ENCODE measurements at regions not wholly inside any gene's neighbourhood (a gene's known extent, or its start where the extent isn't known, plus 50 kb on each side); places are given as distances from the start of the nearest gene placed in this dataset.

DNA sequence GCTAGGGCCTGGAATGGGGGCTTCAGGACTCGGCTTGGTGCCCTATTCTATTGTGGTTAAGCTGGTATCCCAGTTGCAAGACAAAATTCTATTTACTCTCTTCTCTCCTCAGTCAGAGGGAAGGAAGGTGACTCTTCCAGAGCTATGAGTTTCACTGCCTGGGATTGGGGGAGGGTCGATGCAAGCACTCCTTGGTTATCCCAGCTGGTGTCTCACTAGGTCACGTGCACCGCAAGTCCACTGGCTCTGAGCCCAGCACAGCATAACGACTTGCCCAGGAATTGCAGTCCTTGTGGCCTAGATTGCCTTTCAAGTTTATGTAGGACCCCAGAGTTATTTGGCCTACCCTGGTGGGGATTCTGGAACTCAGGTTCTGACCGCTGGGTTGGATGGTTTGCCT, 958.8 kb downstream of the IGSF11 start:
- no peaks in the 10 kb centered on the region for H3K9me3 ChIP-seq (ENCODE audit: control insufficient read depth, low read length)
- no peak overlapping the region for H3K9ac ChIP-seq (ENCODE audit: low read length)
- no peaks in the 10 kb centered on the region for H3K4me1 ChIP-seq (ENCODE audit: control insufficient read depth, insufficient read depth, low read length)
- no peak overlapping the region for H3K4me3 ChIP-seq (ENCODE audit: low read length)
- no peaks in the 10 kb centered on the region for H3K36me3 ChIP-seq (ENCODE audit: control insufficient read depth, insufficient read depth, low read length)
- no peaks in the 10 kb centered on the region for H3K27me3 ChIP-seq (ENCODE audit: control insufficient read depth, insufficient read depth, low read length)

DNA sequence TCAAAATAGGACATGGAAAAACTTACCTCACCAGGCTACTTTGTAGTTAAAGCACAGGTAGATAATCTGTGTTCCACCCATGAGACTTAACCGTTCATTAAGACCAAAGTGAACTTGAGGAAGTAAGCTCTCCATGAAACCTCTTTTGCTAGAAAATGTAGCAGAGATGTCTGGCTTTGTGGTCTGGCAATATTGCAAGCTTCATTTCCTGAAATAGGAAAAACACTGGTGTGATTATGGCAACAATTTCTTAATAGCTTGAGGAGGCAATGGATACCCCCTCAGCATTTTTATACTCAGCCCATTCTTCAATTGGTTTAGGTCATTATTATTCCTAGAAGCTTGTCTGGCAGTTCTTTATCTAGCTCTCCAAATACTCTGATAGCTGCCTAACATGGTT, 957.3 kb downstream of the IGSF11 start:
- no peaks in the 10 kb centered on the region for H3K27me3 ChIP-seq (ENCODE audit: control insufficient read depth, insufficient read depth, low read length)
- H3K9me3 ChIP-seq (ENCODE audit: control insufficient read depth, low read length), result no peaks in the 10 kb centered on the region
- no peak overlapping the region for H3K9ac ChIP-seq (ENCODE audit: low read length)
- no peaks in the 10 kb centered on the region for H3K36me3 ChIP-seq (ENCODE audit: control insufficient read depth, insufficient read depth, low read length)
- H3K4me3 ChIP-seq (ENCODE audit: low read length), result no peak overlapping the region
- H3K4me1 ChIP-seq (ENCODE audit: control insufficient read depth, insufficient read depth, low read length), result no peaks in the 10 kb centered on the region

DNA sequence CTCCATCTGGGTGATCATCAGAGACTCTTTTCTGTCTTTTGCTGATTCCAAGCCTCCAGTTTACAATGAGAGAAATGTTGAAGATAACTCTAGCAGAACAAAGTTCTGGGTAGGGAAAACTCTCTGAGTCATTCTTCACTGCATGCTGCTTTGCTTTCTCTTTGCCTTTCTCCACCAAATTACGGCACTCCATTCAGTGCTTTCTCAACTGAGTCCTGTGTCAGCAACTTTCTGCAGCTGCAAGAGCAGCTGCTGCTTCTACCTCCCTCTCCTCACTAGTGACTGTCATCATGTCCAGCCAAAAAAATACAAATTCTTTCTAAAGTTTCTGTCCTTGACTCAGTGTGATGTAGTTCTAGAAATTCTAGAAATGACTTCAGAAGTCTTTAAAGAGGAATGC, 953.8 kb downstream of the IGSF11 start:
- Histone ChIP-seq H3K36me3 (ENCODE audit: control insufficient read depth, insufficient read depth, low read length) (no peaks in the 10 kb centered on the region), H3K9me3 (ENCODE audit: control insufficient read depth, low read length) (no peaks in the 10 kb centered on the region), H3K9ac (ENCODE audit: low read length) (no peak overlapping the region), H3K4me1 (ENCODE audit: control insufficient read depth, insufficient read depth, low read length) (no peaks in the 10 kb centered on the region), H3K27me3 (ENCODE audit: control insufficient read depth, insufficient read depth, low read length) (no peaks in the 10 kb centered on the region), H3K4me3 (ENCODE audit: low read length) (no peak overlapping the region)

DNA sequence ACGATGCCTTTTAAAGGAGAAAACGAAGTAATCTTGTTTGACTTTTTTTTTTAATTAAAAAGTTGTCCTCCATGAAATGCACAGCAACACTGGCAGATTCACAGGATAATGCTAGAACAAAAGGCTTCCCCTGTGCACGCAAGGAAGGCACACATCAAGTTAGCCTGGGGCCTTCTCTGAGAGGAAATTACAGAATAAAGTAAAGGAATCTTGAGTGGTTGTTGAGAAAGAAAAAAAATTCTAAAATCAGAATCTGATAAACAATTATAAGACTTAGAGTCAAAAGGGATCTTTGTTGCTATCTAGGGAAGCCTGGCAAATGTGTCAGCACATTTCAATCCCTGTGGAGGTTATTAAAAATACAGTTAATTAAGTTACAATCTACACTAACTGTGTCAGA, 946.0 kb downstream of the IGSF11 start:
- no peaks in the 10 kb centered on the region for H3K9me3 ChIP-seq (ENCODE audit: control insufficient read depth, low read length)

DNA sequence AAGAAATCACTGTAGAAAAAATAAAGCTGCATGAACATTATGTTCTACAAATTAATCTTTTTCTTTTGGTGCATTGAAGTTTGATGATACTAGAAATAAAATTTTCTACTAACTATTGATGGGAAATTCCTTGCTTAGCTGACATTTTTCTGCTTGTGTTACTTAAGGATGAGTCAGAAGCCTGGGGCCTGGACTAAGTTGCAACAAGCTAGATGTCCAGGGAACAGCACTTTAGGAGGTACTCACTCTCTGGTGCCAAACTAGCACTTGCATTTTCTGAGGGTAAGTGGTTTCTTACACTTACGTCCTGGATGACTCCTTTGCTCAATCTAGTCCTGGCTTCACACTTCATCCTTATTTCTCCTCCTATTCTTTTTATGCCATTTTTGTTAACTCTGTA, 945.1 kb downstream of the IGSF11 start:
- no peaks in the 10 kb centered on the region for H3K9me3 ChIP-seq (ENCODE audit: control insufficient read depth, low read length)
- H3K9ac ChIP-seq (ENCODE audit: low read length), result no peak overlapping the region
- no peaks in the 10 kb centered on the region for H3K36me3 ChIP-seq (ENCODE audit: control insufficient read depth, insufficient read depth, low read length)
- no peaks in the 10 kb centered on the region for H3K27me3 ChIP-seq (ENCODE audit: control insufficient read depth, insufficient read depth, low read length)
- H3K4me3 ChIP-seq (ENCODE audit: low read length), result no peak overlapping the region
- H3K4me1 ChIP-seq (ENCODE audit: control insufficient read depth, insufficient read depth, low read length), result no peaks in the 10 kb centered on the region

More for the DNA sequence above, 946.0 kb downstream of the IGSF11 start:
- no peak overlapping the region for H3K9ac ChIP-seq (ENCODE audit: low read length)
- H3K27me3 ChIP-seq (ENCODE audit: control insufficient read depth, insufficient read depth, low read length), result no peaks in the 10 kb centered on the region
- H3K4me3 ChIP-seq (ENCODE audit: low read length), result no peak overlapping the region
- H3K36me3 ChIP-seq (ENCODE audit: control insufficient read depth, insufficient read depth, low read length), result no peaks in the 10 kb centered on the region
- H3K4me1 ChIP-seq (ENCODE audit: control insufficient read depth, insufficient read depth, low read length), result no peaks in the 10 kb centered on the region

DNA sequence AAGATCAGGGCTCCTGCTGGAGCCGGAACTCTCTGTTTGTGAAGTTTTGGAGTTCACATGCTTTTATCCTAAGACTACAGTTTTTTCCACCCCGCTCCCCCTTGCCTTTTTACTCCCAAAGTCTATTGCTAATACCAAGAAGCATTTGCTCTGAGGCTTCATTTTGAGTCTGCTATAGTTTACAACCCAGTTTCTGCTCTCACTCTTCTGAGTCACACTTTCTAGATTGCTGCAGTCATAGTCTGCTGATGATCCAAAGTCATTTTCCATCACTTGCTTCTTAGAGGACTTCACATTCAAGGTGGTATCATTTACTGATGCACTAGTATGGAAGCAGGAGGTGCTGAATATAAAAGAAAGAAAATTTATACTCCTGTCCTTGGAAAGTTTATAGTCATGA, 937.4 kb downstream of the IGSF11 start:
- no peaks in the 10 kb centered on the region for H3K27me3 ChIP-seq (ENCODE audit: control insufficient read depth, insufficient read depth, low read length)
- no peaks in the 10 kb centered on the region for H3K4me1 ChIP-seq (ENCODE audit: control insufficient read depth, insufficient read depth, low read length)
- H3K4me3 ChIP-seq (ENCODE audit: low read length), result no peak overlapping the region
- no peaks in the 10 kb centered on the region for H3K9me3 ChIP-seq (ENCODE audit: control insufficient read depth, low read length)
- no peaks in the 10 kb centered on the region for H3K36me3 ChIP-seq (ENCODE audit: control insufficient read depth, insufficient read depth, low read length)
- no peak overlapping the region for H3K9ac ChIP-seq (ENCODE audit: low read length)

DNA sequence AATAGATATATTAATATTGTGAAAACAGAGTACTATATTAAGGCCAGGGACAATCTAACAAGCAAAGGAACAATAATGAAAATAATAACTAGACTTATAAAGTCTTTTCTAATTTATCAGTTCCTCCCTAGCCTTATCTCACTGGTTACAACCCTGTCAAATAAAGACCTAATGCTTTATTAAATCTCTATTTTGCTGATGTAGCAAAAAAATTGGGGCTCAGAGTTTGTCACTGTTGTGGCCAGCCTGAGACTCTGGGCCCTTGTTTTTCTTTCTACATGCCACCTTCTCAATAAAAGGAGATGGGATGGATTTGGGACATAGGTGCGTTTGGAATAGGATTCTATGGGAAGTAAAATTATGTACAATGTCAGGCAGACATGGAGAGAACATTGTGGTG, 937.0 kb downstream of the IGSF11 start:
- no peaks in the 10 kb centered on the region for H3K27me3 ChIP-seq (ENCODE audit: control insufficient read depth, insufficient read depth, low read length)
- no peaks in the 10 kb centered on the region for H3K36me3 ChIP-seq (ENCODE audit: control insufficient read depth, insufficient read depth, low read length)
- no peaks in the 10 kb centered on the region for H3K9me3 ChIP-seq (ENCODE audit: control insufficient read depth, low read length)
- H3K4me3 ChIP-seq (ENCODE audit: low read length), result no peak overlapping the region
- H3K9ac ChIP-seq (ENCODE audit: low read length), result no peak overlapping the region
- H3K4me1 ChIP-seq (ENCODE audit: control insufficient read depth, insufficient read depth, low read length), result no peaks in the 10 kb centered on the region

DNA sequence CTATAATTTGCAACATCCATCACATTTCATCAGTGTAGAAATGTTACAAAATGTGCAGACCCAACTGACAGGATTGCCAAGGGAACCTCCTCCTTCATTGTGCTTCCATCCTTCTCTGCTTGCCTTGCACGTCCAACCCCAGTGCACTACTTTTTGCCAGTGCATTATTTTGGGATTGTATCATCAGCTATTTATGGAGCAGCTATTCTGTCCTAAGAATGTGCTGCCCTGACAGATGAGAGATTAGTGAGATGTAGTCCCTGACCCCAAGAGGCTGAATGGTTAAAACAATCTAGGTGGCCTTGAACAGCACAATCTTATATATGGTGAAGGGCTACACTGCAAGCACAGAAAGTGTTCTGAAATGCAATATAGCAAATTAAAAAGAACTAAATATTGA, 935.8 kb downstream of the IGSF11 start:
- Histone ChIP-seq H3K9ac (ENCODE audit: low read length) (no peak overlapping the region), H3K36me3 (ENCODE audit: control insufficient read depth, insufficient read depth, low read length) (no peaks in the 10 kb centered on the region), H3K9me3 (ENCODE audit: control insufficient read depth, low read length) (no peaks in the 10 kb centered on the region), H3K4me1 (ENCODE audit: control insufficient read depth, insufficient read depth, low read length) (no peaks in the 10 kb centered on the region), H3K27me3 (ENCODE audit: control insufficient read depth, insufficient read depth, low read length) (no peaks in the 10 kb centered on the region), H3K4me3 (ENCODE audit: low read length) (no peak overlapping the region)

DNA sequence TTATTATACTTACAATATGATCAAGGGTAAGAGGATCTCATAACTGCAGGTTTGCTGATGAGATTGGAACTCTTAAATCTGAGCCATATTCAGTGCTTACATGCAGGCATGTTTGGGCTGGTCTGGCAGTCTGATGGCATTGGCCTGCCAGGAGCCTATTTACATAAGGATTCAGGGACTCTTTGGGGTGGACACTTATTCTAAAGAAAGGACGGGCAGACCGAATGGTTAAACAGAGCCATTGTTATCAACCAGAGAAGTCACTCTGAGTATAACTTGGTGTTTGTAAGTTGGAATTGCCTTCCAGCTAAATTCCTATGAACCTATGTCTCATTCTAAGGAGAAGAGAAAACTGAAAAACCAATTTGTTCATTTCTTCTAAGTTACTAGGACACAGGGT, 932.8 kb downstream of the IGSF11 start:
- Histone ChIP-seq H3K27me3 (ENCODE audit: control insufficient read depth, insufficient read depth, low read length) (no peaks in the 10 kb centered on the region), H3K36me3 (ENCODE audit: control insufficient read depth, insufficient read depth, low read length) (no peaks in the 10 kb centered on the region), H3K4me1 (ENCODE audit: control insufficient read depth, insufficient read depth, low read length) (no peaks in the 10 kb centered on the region), H3K4me3 (ENCODE audit: low read length) (no peak overlapping the region), H3K9ac (ENCODE audit: low read length) (no peak overlapping the region), H3K9me3 (ENCODE audit: control insufficient read depth, low read length) (no peaks in the 10 kb centered on the region)

DNA sequence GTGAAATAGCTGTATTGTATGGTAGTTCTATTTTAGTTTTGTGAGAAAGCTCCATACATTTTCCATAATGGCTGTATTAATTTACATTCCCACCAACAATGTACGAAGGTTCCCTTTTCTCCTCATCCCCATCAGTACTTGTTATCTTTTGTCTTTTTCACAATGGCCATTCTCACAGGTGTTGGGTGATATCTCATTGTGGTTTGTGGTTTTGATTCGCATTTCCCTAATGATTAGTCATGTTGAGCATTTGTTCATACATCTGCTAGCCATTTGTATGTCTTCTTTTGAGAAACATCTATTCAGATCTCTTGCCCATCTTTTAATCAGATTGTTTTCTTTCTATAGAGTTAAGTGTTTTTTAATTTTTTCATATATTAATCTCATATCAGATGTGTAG, 931.9 kb downstream of the IGSF11 start:
- no peaks in the 10 kb centered on the region for H3K36me3 ChIP-seq (ENCODE audit: control insufficient read depth, insufficient read depth, low read length)
- no peak overlapping the region for H3K4me3 ChIP-seq (ENCODE audit: low read length)
- no peaks in the 10 kb centered on the region for H3K9me3 ChIP-seq (ENCODE audit: control insufficient read depth, low read length)
- H3K27me3 ChIP-seq (ENCODE audit: control insufficient read depth, insufficient read depth, low read length), result no peaks in the 10 kb centered on the region
- H3K4me1 ChIP-seq (ENCODE audit: control insufficient read depth, insufficient read depth, low read length), result no peaks in the 10 kb centered on the region
- no peak overlapping the region for H3K9ac ChIP-seq (ENCODE audit: low read length)

DNA sequence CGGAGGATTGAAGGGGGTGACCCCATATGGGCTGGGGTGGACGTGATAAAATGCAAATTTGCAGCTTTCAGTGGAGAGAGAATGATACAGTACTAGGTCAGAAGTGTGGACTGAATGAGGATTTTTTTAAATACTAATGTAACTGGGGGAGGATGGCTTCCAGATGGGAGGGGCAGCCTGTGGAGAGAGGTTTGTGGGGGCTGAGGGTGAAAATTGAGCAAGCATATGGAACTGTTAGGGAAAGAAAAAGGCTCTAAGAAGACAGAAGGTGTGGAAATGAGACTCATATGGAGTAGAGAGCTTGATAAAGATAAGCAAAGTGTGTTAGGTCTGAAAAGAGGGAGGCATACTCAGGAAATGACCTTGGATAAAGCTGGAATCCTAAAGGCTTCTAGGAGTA, 926.4 kb downstream of the IGSF11 start:
- H3K9me3 ChIP-seq (ENCODE audit: control insufficient read depth, low read length), result no peaks in the 10 kb centered on the region
- no peaks in the 10 kb centered on the region for H3K27me3 ChIP-seq (ENCODE audit: control insufficient read depth, insufficient read depth, low read length)
- no peaks in the 10 kb centered on the region for H3K4me1 ChIP-seq (ENCODE audit: control insufficient read depth, insufficient read depth, low read length)
- no peak overlapping the region for H3K9ac ChIP-seq (ENCODE audit: low read length)
- H3K36me3 ChIP-seq (ENCODE audit: control insufficient read depth, insufficient read depth, low read length), result no peaks in the 10 kb centered on the region
- H3K4me3 ChIP-seq (ENCODE audit: low read length), result no peak overlapping the region

DNA sequence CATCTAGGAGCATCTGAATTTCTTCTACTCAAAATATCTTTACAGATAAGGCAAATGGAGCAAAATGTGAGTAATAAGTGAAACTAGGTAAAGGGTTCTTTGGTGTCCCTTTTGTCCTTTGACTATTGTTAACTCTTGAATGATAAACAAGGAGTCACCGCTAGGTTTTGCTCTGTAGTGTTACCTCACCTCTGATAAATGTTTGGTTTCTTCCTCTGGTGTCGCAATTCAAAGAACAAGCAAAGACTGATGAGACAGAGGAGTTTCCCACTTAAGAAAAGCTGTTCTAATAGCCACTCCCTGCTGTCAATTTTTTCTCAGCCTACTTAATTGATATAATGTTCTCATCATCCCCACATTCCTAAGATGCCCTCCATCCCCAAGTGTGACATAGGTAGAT, 925.9 kb downstream of the IGSF11 start:
- H3K36me3 ChIP-seq (ENCODE audit: control insufficient read depth, insufficient read depth, low read length), result no peaks in the 10 kb centered on the region
- no peaks in the 10 kb centered on the region for H3K27me3 ChIP-seq (ENCODE audit: control insufficient read depth, insufficient read depth, low read length)
- H3K9ac ChIP-seq (ENCODE audit: low read length), result no peak overlapping the region
- H3K4me3 ChIP-seq (ENCODE audit: low read length), result no peak overlapping the region
- H3K4me1 ChIP-seq (ENCODE audit: control insufficient read depth, insufficient read depth, low read length), result no peaks in the 10 kb centered on the region
- no peaks in the 10 kb centered on the region for H3K9me3 ChIP-seq (ENCODE audit: control insufficient read depth, low read length)

DNA sequence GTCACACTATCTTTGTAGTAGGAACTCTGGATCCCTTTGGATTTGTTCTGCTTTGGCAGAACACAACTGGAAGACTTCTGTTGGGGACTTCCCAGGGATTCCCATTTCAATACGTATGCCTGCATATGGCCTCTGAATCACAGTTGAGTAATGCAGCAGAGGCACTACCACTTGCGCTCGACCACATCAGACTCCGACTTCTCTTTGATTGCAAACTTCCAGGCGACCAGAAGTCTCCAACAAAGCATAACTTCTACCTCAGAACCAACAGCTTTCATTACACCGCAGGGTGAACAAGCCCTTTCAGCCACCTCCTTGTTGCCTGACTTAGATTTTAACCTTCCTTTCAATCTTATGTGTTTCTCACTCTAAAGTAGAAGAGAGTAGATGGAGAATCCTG, 924.4 kb downstream of the IGSF11 start:
- Histone ChIP-seq H3K9ac (ENCODE audit: low read length) (no peak overlapping the region), H3K27me3 (ENCODE audit: control insufficient read depth, insufficient read depth, low read length) (no peaks in the 10 kb centered on the region), H3K4me3 (ENCODE audit: low read length) (no peak overlapping the region), H3K4me1 (ENCODE audit: control insufficient read depth, insufficient read depth, low read length) (no peaks in the 10 kb centered on the region), H3K36me3 (ENCODE audit: control insufficient read depth, insufficient read depth, low read length) (no peaks in the 10 kb centered on the region), H3K9me3 (ENCODE audit: control insufficient read depth, low read length) (no peaks in the 10 kb centered on the region)

Data from mucosa of stomach (tissue), 1 donor.